GM19463 (cell line): ENCODE measurements at regions not wholly inside any gene's neighbourhood (a gene's known extent, or its start where the extent isn't known, plus 50 kb on each side); places are given as distances from the start of the nearest gene placed in this dataset.
"Not testable (repeated sequence)": the region's sequence is repeated elsewhere in the genome, so short reads cannot be mapped to it uniquely, and the experiment has no call there.

ENCODE experiments used
- ATAC-seq: cut with Tn5 transposase; IDR thresholded peaks from one replicate; pipeline ENCODE4 v1.9.1; 2021; ENCODE audit warnings: mild to moderate bottlenecking, moderate library complexity; ENCODE audit not compliant: unreplicated experiment

GRCh38 chr16:59168461-59169114 is 434.5 kb upstream of the GOT2 start:
- no peak for ATAC-seq

GRCh38 chr16:59164461-59164860 is 430.3 kb upstream of the GOT2 start:
- ATAC-seq = no peak

GRCh38 chr16:59163371-59164055 is 429.4 kb upstream of the GOT2 start:
- no peak for ATAC-seq

- no peak for ATAC-seq
Observed at GRCh38 chr16:59161679-59162078, 427.6 kb upstream of the GOT2 start.

- ATAC-seq = no peak
Observed at GRCh38 chr16:59154295-59154694, 420.2 kb upstream of the GOT2 start.

GRCh38 chr16:59148769-59149155 is 414.6 kb upstream of the GOT2 start:
- no peak for ATAC-seq

GRCh38 chr16:59148056-59148768 is 414.1 kb upstream of the GOT2 start:
- ATAC-seq = no peak

GRCh38 chr16:59146140-59146539 is 412.0 kb upstream of the GOT2 start:
- no peak for ATAC-seq

- no peak for ATAC-seq
Observed at GRCh38 chr16:59144841-59145240, 410.7 kb upstream of the GOT2 start.

GRCh38 chr16:59144326-59144725 is 410.2 kb upstream of the GOT2 start:
- no peak for ATAC-seq

- no peak for ATAC-seq
Observed at GRCh38 chr16:59126486-59126885, 392.4 kb upstream of the GOT2 start.

- no peak for ATAC-seq
Observed at GRCh38 chr16:59124056-59124455, 389.9 kb upstream of the GOT2 start.

- ATAC-seq = no peak
Observed at GRCh38 chr16:59123479-59123878, 389.4 kb upstream of the GOT2 start.

GRCh38 chr16:59122262-59122537 is 388.1 kb upstream of the GOT2 start:
- no peak for ATAC-seq

GRCh38 chr16:59121411-59122261 is 387.5 kb upstream of the GOT2 start:
- ATAC-seq = no peak

- ATAC-seq = no peak
Observed at GRCh38 chr16:59116744-59117143, 382.6 kb upstream of the GOT2 start.

GRCh38 chr16:59114790-59115189 is 380.7 kb upstream of the GOT2 start:
- no peak for ATAC-seq

- no peak for ATAC-seq
Observed at GRCh38 chr16:59113004-59113670, 379.0 kb upstream of the GOT2 start.

- ATAC-seq = no peak
Observed at GRCh38 chr16:59111280-59111679, 377.2 kb upstream of the GOT2 start.

- ATAC-seq = no peak
Observed at GRCh38 chr16:59108374-59108773, 374.3 kb upstream of the GOT2 start.

- ATAC-seq = not testable (repeated sequence)
Observed at GRCh38 chr16:59096682-59097081, 362.6 kb upstream of the GOT2 start.
